Gastrocnemius medialis (tissue), 4 donors: ENCODE measurements at regions not wholly inside any gene's neighbourhood (a gene's known extent, or its start where the extent isn't known, plus 50 kb on each side); places are given as distances from the start of the nearest gene placed in this dataset.

ENCODE experiments used
- POLR2A ChIP-seq, 2 donors: fragments of 450-650 bp; IDR thresholded peaks; one replicate each; pipeline ENCODE4 v1.6.1; 2017; ENCODE audit warnings: antibody characterized with exemption in 2 of 2, mild to moderate bottlenecking in 2 of 2, moderate library complexity in 2 of 2
- TF ChIP-seq, protein P1 (sequence below), 5 experiments: fragments of 450-650 bp in 3 of 5; fragments of 200-600 bp in 2 of 5; sonication (generic) in 2 of 5; IDR thresholded peaks in 4 of 5; conservative IDR thresholded peaks in 1 of 5; 1 replicate in 4 of 5; 2 replicates in 1 of 5; pipeline ENCODE4 v1.5.1; 2016 to 2019; ENCODE audit warnings: antibody characterized with exemption in 5 of 5, mild to moderate bottlenecking in 3 of 5, moderate library complexity in 3 of 5

DNA sequence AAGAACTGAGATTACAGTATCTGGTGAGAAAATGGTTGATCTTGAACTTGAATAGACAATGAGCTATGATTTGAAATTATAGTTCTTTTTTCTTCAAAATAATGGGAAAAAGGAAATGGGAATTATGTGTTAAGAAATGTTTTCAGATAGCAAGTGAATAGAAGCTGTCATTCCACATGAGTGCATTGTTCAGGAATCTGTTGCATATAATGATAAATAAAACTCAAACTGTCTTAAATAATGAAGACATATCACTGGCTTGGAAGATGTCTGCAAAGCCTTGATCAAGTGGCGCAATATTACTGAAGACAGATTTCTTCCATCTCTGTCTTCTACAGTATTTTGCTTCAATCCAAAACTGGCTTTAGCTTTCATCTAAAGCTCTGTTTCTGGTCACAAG is 479.3 kb upstream of the ZFP42 start:
- TF ChIP-seq, protein P1, sequence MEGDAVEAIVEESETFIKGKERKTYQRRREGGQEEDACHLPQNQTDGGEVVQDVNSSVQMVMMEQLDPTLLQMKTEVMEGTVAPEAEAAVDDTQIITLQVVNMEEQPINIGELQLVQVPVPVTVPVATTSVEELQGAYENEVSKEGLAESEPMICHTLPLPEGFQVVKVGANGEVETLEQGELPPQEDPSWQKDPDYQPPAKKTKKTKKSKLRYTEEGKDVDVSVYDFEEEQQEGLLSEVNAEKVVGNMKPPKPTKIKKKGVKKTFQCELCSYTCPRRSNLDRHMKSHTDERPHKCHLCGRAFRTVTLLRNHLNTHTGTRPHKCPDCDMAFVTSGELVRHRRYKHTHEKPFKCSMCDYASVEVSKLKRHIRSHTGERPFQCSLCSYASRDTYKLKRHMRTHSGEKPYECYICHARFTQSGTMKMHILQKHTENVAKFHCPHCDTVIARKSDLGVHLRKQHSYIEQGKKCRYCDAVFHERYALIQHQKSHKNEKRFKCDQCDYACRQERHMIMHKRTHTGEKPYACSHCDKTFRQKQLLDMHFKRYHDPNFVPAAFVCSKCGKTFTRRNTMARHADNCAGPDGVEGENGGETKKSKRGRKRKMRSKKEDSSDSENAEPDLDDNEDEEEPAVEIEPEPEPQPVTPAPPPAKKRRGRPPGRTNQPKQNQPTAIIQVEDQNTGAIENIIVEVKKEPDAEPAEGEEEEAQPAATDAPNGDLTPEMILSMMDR (IDR thresholded peaks at IDR 0.05 in 4 of 5, conservative IDR thresholded peaks at IDR 0.05 in 1 of 5) = no peak
- TF ChIP-seq POLR2A (IDR thresholded peaks at IDR 0.05) = no peak
